Endothelial cell of umbilical vein (primary cell): ENCODE measurements at regions not wholly inside any gene's neighbourhood (a gene's known extent, or its start where the extent isn't known, plus 50 kb on each side); places are given as distances from the start of the nearest gene placed in this dataset.

Experiments
- BruUV-seq: library from RNA; stranded (reverse); fragments of 400-500 nt; replicated peaks from 2 replicates; lab custom pipeline; 2021; lab: Mats Ljungman, UMichigan
- CTCF ChIA-PET: fragments of 300-600, 350-600 bp; sonication (Branson Sonifier 250); formaldehyde crosslinking; loops from one replicate; lab custom pipeline; 2021; ENCODE audit warnings: antibody characterized with exemption, inconsistent platforms; lab: Charles Lee
- POLR2A ChIA-PET: fragments of 300-600, 350-600 bp; sonication (Branson Sonifier 250); formaldehyde crosslinking; loops from one replicate; lab custom pipeline; 2021; ENCODE audit warnings: antibody characterized with exemption, inconsistent platforms; lab: Charles Lee
- DNase-seq: peaks from one replicate; pipeline ENCODE4 v3.0.0-alpha.2; 2011; ENCODE audit warnings: low read depth, low spot score
- FAIRE-seq: peaks from 2 replicates; lab custom pipeline; 2011; peaks lifted over from hg19 to GRCh38; lab: Jason Lieb, UNC
- H2AFZ ChIP-seq: 2 replicates; pipeline ENCODE4 v1.6.0; 2012; ENCODE audit warnings: low read depth, low read length, control low read depth, inconsistent platforms
- H3K27ac ChIP-seq: 2 replicates; pipeline ENCODE4 v1.5.1; 2011; ENCODE audit warnings: low read depth, mild to moderate bottlenecking, control low read depth, low read length, moderate library complexity; ENCODE audit not compliant: insufficient read depth
- H3K27me3 ChIP-seq, 2 experiments: 2 replicates each; pipeline versions ENCODE4 v1.6.0 to v1.6.1; 2011; ENCODE audit warnings: low read length in 2 of 2, mixed read lengths in 1 of 2; ENCODE audit not compliant: control insufficient read depth in 2 of 2, insufficient read depth in 2 of 2
- H3K36me3 ChIP-seq, 2 experiments: 2 replicates in 1 of 2; 3 replicates in 1 of 2; pipeline ENCODE4 v1.5.1; 2011; ENCODE audit warnings: low read length in 2 of 2, mild to moderate bottlenecking in 1 of 2, moderate library complexity in 1 of 2; ENCODE audit not compliant: control insufficient read depth in 2 of 2, insufficient read depth in 2 of 2; ENCODE audit errors: extremely low read depth in 1 of 2
- H3K4me1 ChIP-seq: 3 replicates; pipeline ENCODE4 v1.5.1; 2011; ENCODE audit warnings: mild to moderate bottlenecking, low read length; ENCODE audit not compliant: control insufficient read depth, insufficient read depth; ENCODE audit errors: extremely low read depth
- H3K4me2 ChIP-seq: 2 replicates; pipeline ENCODE4 v1.6.1; 2011; ENCODE audit warnings: low read length, control low read depth, mixed read lengths; ENCODE audit not compliant: insufficient read depth
- H3K4me3 ChIP-seq, 3 experiments: fragments of 200-600 bp in 1 of 3; sonication (generic), shearing (Covaris generic) in 1 of 3; replicated peaks in 1 of 3; 2 replicates each; pipeline ENCODE4 v1.5.1; 2011 to 2016; ENCODE audit warnings: control low read depth in 3 of 3, low read length in 3 of 3, mild to moderate bottlenecking in 2 of 3, inconsistent platforms in 1 of 3, low read depth in 1 of 3, moderate library complexity in 1 of 3; ENCODE audit not compliant: insufficient read depth in 1 of 3
- H3K79me2 ChIP-seq: 2 replicates; pipeline ENCODE4 v1.6.0; 2012; ENCODE audit warnings: low read length, inconsistent platforms; ENCODE audit not compliant: control insufficient read depth, insufficient read depth
- H3K9ac ChIP-seq: replicated peaks from 2 replicates; pipeline ENCODE3; 2011; ENCODE audit warnings: low read length, control low read depth; ENCODE audit not compliant: insufficient read depth; ENCODE audit errors: extremely low read depth
- H3K9me1 ChIP-seq: replicated peaks from 3 replicates; pipeline ENCODE4 v1.6.0; 2011; ENCODE audit warnings: mild to moderate bottlenecking, low read length; ENCODE audit not compliant: control insufficient read depth, insufficient read depth; ENCODE audit errors: extremely low read depth
- H3K9me3 ChIP-seq: replicated peaks from 2 replicates; pipeline ENCODE4 v1.5.1; 2012; ENCODE audit warnings: low read length, inconsistent platforms; ENCODE audit not compliant: control insufficient read depth, insufficient read depth
- H4K20me1 ChIP-seq: replicated peaks from 2 replicates; pipeline ENCODE3; 2011; ENCODE audit warnings: mild to moderate bottlenecking, low read length; ENCODE audit not compliant: control insufficient read depth, insufficient read depth; ENCODE audit errors: extremely low read depth
- CTCF ChIP-seq, 2 donors: IDR thresholded peaks; 1 replicate in 1 of 2; 2 replicates in 1 of 2; pipeline ENCODE4 v1.5.1; 2011; ENCODE audit warnings: low read length in 2 of 2, mild to moderate bottlenecking in 2 of 2, moderate library complexity in 2 of 2, control low read depth in 1 of 2, inconsistent platforms in 1 of 2, low read depth in 1 of 2; ENCODE audit not compliant: insufficient read depth in 1 of 2; ENCODE audit errors: extremely low read depth in 1 of 2
- FOS ChIP-seq: IDR thresholded peaks from 2 replicates; pipeline ENCODE4 v1.6.1; 2011; ENCODE audit warnings: mild to moderate bottlenecking, low read length, moderate library complexity, borderline replicate concordance; ENCODE audit not compliant: insufficient read depth
- GATA2 ChIP-seq: IDR thresholded peaks from 2 replicates; pipeline ENCODE4 v1.7.0; 2011; ENCODE audit warnings: low read depth, mild to moderate bottlenecking, moderate library complexity, mixed read lengths, low read length; ENCODE audit not compliant: insufficient read length, insufficient read depth
- JUN ChIP-seq: IDR thresholded peaks from 2 replicates; pipeline ENCODE4 v1.6.1; 2011; ENCODE audit warnings: borderline replicate concordance, low read depth; ENCODE audit not compliant: insufficient read length, insufficient read depth
- MAX ChIP-seq: IDR thresholded peaks from 2 replicates; pipeline ENCODE4 v1.6.1; 2011; ENCODE audit not compliant: insufficient read depth, insufficient read length
- MYC ChIP-seq: IDR thresholded peaks from one replicate; pipeline ENCODE4 v1.6.1; 2011; ENCODE audit warnings: mild to moderate bottlenecking, low read depth, low read length
- POLR2A ChIP-seq: IDR thresholded peaks from 2 replicates; pipeline ENCODE4 v1.6.1; 2012; ENCODE audit warnings: low read depth, mild to moderate bottlenecking, control low read depth, low read length
- POLR2AphosphoS5 ChIP-seq: IDR thresholded peaks from 2 replicates; pipeline ENCODE4 v1.6.1; 2012; ENCODE audit warnings: low read depth, mild to moderate bottlenecking, control low read depth, low read length, moderate library complexity; ENCODE audit not compliant: insufficient read depth
- dilution Hi-C: fragments of 300-500 bp; cut with MboI; formaldehyde crosslinking; loops from one replicate; pipeline ENCODE4 v1.15.0; 2019; ENCODE audit warnings: low sequenced_read_pairs; ENCODE audit not compliant: extremely low pct_ligation_motif_present
- intact Hi-C: fragments of 100-400 bp; cut with micrococcal nuclease; formaldehyde crosslinking; loops from one replicate; pipeline ENCODE4 v1.10.0; 2022

- Histone ChIP-seq H3K4me3 (no peak overlapping the region), H3K36me3 (no peaks in the 10 kb centered on the region), H3K9me1 (no peaks in the 10 kb centered on the region), H3K9me3 (no peaks in the 10 kb centered on the region), H3K27me3 (no peaks in the 10 kb centered on the region), H3K4me1 (no peaks in the 10 kb centered on the region), H3K27ac (no peak overlapping the region), H3K79me2 (no peaks in the 10 kb centered on the region), H4K20me1 (no peaks in the 10 kb centered on the region), H3K4me2 (no peak overlapping the region), H2AFZ (no peak overlapping the region), H3K9ac (no peak overlapping the region)
- dilution Hi-C loops (no loop called here), intact Hi-C loops (no loop called here)
- FAIRE-seq (no peak), DNase-seq (no peak)
- CTCF ChIA-PET, result no interaction called here
- no TSS peak for BruUV-seq
- TF ChIP-seq POLR2AphosphoS5 (no peak), MAX (no peak), GATA2 (no peak), JUN (no peak), MYC (no peak), FOS (no peak)
- POLR2A ChIA-PET, result no interaction called here
Measured at GRCh38 chr5:113974976-113975375, 386.9 kb upstream of the KCNN2 start.

- no peak overlapping the region for H3K9ac ChIP-seq
- dilution Hi-C loops (no loop called here), intact Hi-C loops (no loop called here)
- no peaks in the 10 kb centered on the region for H3K36me3 ChIP-seq
- CTCF ChIA-PET, result no interaction called here
- H3K79me2 ChIP-seq, result no peaks in the 10 kb centered on the region
- BruUV-seq, result no TSS peak
- no peak overlapping the region for H3K27ac ChIP-seq
- H3K4me1 ChIP-seq, result no peaks in the 10 kb centered on the region
- TF ChIP-seq GATA2 (no peak), POLR2A (no peak), JUN (no peak), CTCF (IDR thresholded peaks at IDR 0.05; ENCODE audit: extremely low read depth in 1 of 2, insufficient read depth in 1 of 2, low read depth in 1 of 2, low read length in 2 of 2) (no peak), MAX (no peak), MYC (no peak)
- no peak overlapping the region for H3K4me3 ChIP-seq
- FAIRE-seq (no peak), DNase-seq (no peak)
- no peak overlapping the region for H2AFZ ChIP-seq
- no peaks in the 10 kb centered on the region for H3K27me3 ChIP-seq
- H4K20me1 ChIP-seq, result no peaks in the 10 kb centered on the region
- POLR2A ChIA-PET, result no interaction called here
- H3K4me2 ChIP-seq, result no peak overlapping the region
- no peaks in the 10 kb centered on the region for H3K9me3 ChIP-seq
- no peaks in the 10 kb centered on the region for H3K9me1 ChIP-seq
Measured at GRCh38 chr5:113984928-113985327, 376.9 kb upstream of the KCNN2 start.
